SK-N-SH (cell line): ENCODE measurements at regions not wholly inside any gene's neighbourhood (a gene's known extent, or its start where the extent isn't known, plus 50 kb on each side); places are given as distances from the start of the nearest gene placed in this dataset.

Experiments used
- CTCF ChIP-seq: fragments of 200-600 bp; sonication (generic); IDR thresholded peaks from 2 replicates; pipeline ENCODE4 v1.6.1; 2017; ENCODE audit warnings: antibody characterized with exemption, mild to moderate bottlenecking, moderate library complexity
- EP300 ChIP-seq, 2 experiments: IDR thresholded peaks; 2 replicates each; pipeline versions ENCODE4 v1.4.0 to v1.6.1; 2012; ENCODE audit warnings: borderline replicate concordance in 1 of 2, low read depth in 1 of 2, low read length in 1 of 2
- GATA2 ChIP-seq: sonication (generic); formaldehyde crosslinking; IDR thresholded peaks from 2 replicates; pipeline ENCODE4 v1.5.0; 2020; ENCODE audit warnings: mild to moderate bottlenecking, missing genetic modification reagents
- MXI1 ChIP-seq: IDR thresholded peaks from 2 replicates; pipeline ENCODE4 v1.6.1; 2012; ENCODE audit warnings: mild to moderate bottlenecking, low read depth, low read length, improper control_type of control experiment
- POLR2AphosphoS5 ChIP-seq: IDR thresholded peaks from 2 replicates; pipeline ENCODE4 v1.6.1; 2012; ENCODE audit warnings: low read depth, low read length
- YY1 ChIP-seq: IDR thresholded peaks from 2 replicates; pipeline ENCODE4 v1.4.0; 2012; ENCODE audit warnings: low read depth, mild to moderate bottlenecking
- TF ChIP-seq, protein P1 (sequence below): IDR thresholded peaks from 2 replicates; pipeline ENCODE4; 2012

- no peak for TF ChIP-seq CTCF
- no peak for TF ChIP-seq GATA2
- TF ChIP-seq EP300 (IDR thresholded peaks at IDR 0.05; ENCODE audit: borderline replicate concordance in 1 of 2, low read depth in 1 of 2, low read length in 1 of 2) = no peak
- TF ChIP-seq POLR2AphosphoS5 = no peak
- TF ChIP-seq YY1 = no peak
- TF ChIP-seq MXI1 = no peak
- TF ChIP-seq, protein P1, sequence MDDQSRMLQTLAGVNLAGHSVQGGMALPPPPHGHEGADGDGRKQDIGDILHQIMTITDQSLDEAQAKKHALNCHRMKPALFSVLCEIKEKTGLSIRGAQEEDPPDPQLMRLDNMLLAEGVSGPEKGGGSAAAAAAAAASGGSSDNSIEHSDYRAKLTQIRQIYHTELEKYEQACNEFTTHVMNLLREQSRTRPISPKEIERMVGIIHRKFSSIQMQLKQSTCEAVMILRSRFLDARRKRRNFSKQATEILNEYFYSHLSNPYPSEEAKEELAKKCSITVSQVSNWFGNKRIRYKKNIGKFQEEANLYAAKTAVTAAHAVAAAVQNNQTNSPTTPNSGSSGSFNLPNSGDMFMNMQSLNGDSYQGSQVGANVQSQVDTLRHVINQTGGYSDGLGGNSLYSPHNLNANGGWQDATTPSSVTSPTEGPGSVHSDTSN = no peak
Measured at GRCh38 chr5:17720071-17720470, 85.8 kb downstream of the TAF11L14 start.
